Skeletal muscle satellite cell (primary cell): ENCODE measurements at regions not wholly inside any gene's neighbourhood (a gene's known extent, or its start where the extent isn't known, plus 50 kb on each side); places are given as distances from the start of the nearest gene placed in this dataset.
"Not testable (repeated sequence)": the region's sequence is repeated elsewhere in the genome, so short reads cannot be mapped to it uniquely, and the experiment has no call there.

ENCODE experiments used
- H3K27me3 ChIP-seq: 2 replicates; pipeline ENCODE4 v1.7.0; 2013; ENCODE audit warnings: low read length; ENCODE audit not compliant: control insufficient read depth, insufficient read depth
- H3K36me3 ChIP-seq: 2 replicates; pipeline ENCODE4 v1.7.0; 2013; ENCODE audit warnings: mild to moderate bottlenecking, control low read depth, low read length; ENCODE audit not compliant: insufficient read depth
- H3K4me1 ChIP-seq: 2 replicates; pipeline ENCODE4 v1.7.0; 2013; ENCODE audit warnings: low read length; ENCODE audit not compliant: control insufficient read depth, insufficient read depth
- H3K4me2 ChIP-seq: 2 replicates; pipeline ENCODE4 v1.7.0; 2013; ENCODE audit warnings: mild to moderate bottlenecking, low read length
- H3K4me3 ChIP-seq: 2 replicates; pipeline ENCODE4 v1.7.0; 2013; ENCODE audit warnings: low read length
- H3K9ac ChIP-seq: 2 replicates; pipeline ENCODE4 v1.7.0; 2013; ENCODE audit warnings: mild to moderate bottlenecking, low read depth, low read length, moderate library complexity
- H3K9me3 ChIP-seq: replicated peaks from 2 replicates; pipeline ENCODE4 v1.7.0; 2013; ENCODE audit warnings: mild to moderate bottlenecking, control low read depth, low read length

GRCh38 chr4:3882316-3882885, 116.2 kb downstream of the ADRA2C start:
- not testable (repeated sequence) for H3K9me3 ChIP-seq, H3K36me3 ChIP-seq, H3K9ac ChIP-seq, H3K4me2 ChIP-seq, H3K4me1 ChIP-seq, H3K4me3 ChIP-seq
- peaks cover 30% of the 10 kb centered on the region for H3K27me3 ChIP-seq

- not testable (repeated sequence) for H3K9me3 ChIP-seq, H3K4me2 ChIP-seq, H3K4me1 ChIP-seq, H3K36me3 ChIP-seq, H3K4me3 ChIP-seq, H3K9ac ChIP-seq
- peaks cover 23% of the 10 kb centered on the region for H3K27me3 ChIP-seq
These were observed 118.1 kb downstream of the ADRA2C start for GRCh38 chr4:3884261-3884660.

- not testable (repeated sequence) for H3K36me3 ChIP-seq, H3K4me2 ChIP-seq, H3K9me3 ChIP-seq, H3K27me3 ChIP-seq, H3K4me1 ChIP-seq, H3K9ac ChIP-seq, H3K4me3 ChIP-seq
These were observed 127.4 kb downstream of the ADRA2C start for GRCh38 chr4:3893590-3893989.

GRCh38 chr4:3894086-3894959, 128.1 kb downstream of the ADRA2C start:
- not testable (repeated sequence) for H3K4me3 ChIP-seq, H3K4me2 ChIP-seq, H3K9ac ChIP-seq, H3K4me1 ChIP-seq, H3K9me3 ChIP-seq, H3K36me3 ChIP-seq, H3K27me3 ChIP-seq

- Histone ChIP-seq H3K36me3 (no peaks in the 10 kb centered on the region), H3K9me3 (no peaks in the 10 kb centered on the region), H3K4me3 (no peak overlapping the region), H3K4me2 (no peak overlapping the region), H3K27me3 (no peaks in the 10 kb centered on the region), H3K4me1 (no peaks in the 10 kb centered on the region), H3K9ac (no peak overlapping the region)
These were observed 130.3 kb downstream of the ADRA2C start for GRCh38 chr4:3896441-3896840.

GRCh38 chr4:3896871-3897578, 130.8 kb downstream of the ADRA2C start:
- H3K9me3 ChIP-seq, H3K4me3 ChIP-seq, H3K4me1 ChIP-seq, H3K9ac ChIP-seq, H3K4me2 ChIP-seq, H3K36me3 ChIP-seq, H3K27me3 ChIP-seq: not testable (repeated sequence)

- Histone ChIP-seq H3K4me3 (no peak overlapping the region), H3K36me3 (no peaks in the 10 kb centered on the region), H3K27me3 (no peaks in the 10 kb centered on the region), H3K9me3 (no peaks in the 10 kb centered on the region), H3K4me1 (no peaks in the 10 kb centered on the region), H3K9ac (no peak overlapping the region), H3K4me2 (no peak overlapping the region)
These were observed 131.9 kb downstream of the ADRA2C start for GRCh38 chr4:3898098-3898497.

GRCh38 chr4:3898928-3899327, 132.7 kb downstream of the ADRA2C start:
- not testable (repeated sequence) for H3K4me3 ChIP-seq, H3K27me3 ChIP-seq, H3K9me3 ChIP-seq, H3K36me3 ChIP-seq, H3K4me2 ChIP-seq, H3K4me1 ChIP-seq, H3K9ac ChIP-seq

- Histone ChIP-seq H3K4me2 (peak overlapping the region; percentile 28), H3K9ac (peak overlapping the region; percentile 61), H3K4me1 (peaks cover 11% of the 10 kb centered on the region)
- H3K27me3 ChIP-seq, H3K4me3 ChIP-seq, H3K9me3 ChIP-seq, H3K36me3 ChIP-seq: not testable (repeated sequence)
These were observed 138.2 kb downstream of the ADRA2C start for GRCh38 chr4:3904264-3904955.

GRCh38 chr4:3909616-3910015, 143.4 kb downstream of the ADRA2C start:
- H3K4me3 ChIP-seq, H3K27me3 ChIP-seq, H3K9me3 ChIP-seq, H3K9ac ChIP-seq, H3K36me3 ChIP-seq, H3K4me2 ChIP-seq, H3K4me1 ChIP-seq: not testable (repeated sequence)

- not testable (repeated sequence) for H3K4me3 ChIP-seq, H3K4me1 ChIP-seq, H3K9me3 ChIP-seq, H3K27me3 ChIP-seq, H3K4me2 ChIP-seq, H3K9ac ChIP-seq, H3K36me3 ChIP-seq
These were observed 144.2 kb downstream of the ADRA2C start for GRCh38 chr4:3910161-3910950.
